ENCODE measurements at regions not wholly inside any gene's neighbourhood (a gene's known extent, or its start where the extent isn't known, plus 50 kb on each side); places are given as distances from the start of the nearest gene placed in this dataset.

- no peak for DNase-seq
These were observed 319.1 kb downstream of the ZPLD1 start for GRCh38 chr3:102753901-102754300.

GRCh38 chr3:102756706-102757105, 321.9 kb downstream of the ZPLD1 start:
- DNase-seq, result no peak

- no peak for DNase-seq
These were observed 323.1 kb downstream of the ZPLD1 start for GRCh38 chr3:102757950-102758349.

- no peak for DNase-seq
These were observed 327.0 kb downstream of the ZPLD1 start for GRCh38 chr3:102761766-102762165.

GRCh38 chr3:102790747-102791325, 356.0 kb downstream of the ZPLD1 start:
- DNase-seq, result no peak

GRCh38 chr3:102791641-102792589, 357.1 kb downstream of the ZPLD1 start:
- DNase-seq, result no peak

GRCh38 chr3:102796804-102797203, 362.0 kb downstream of the ZPLD1 start:
- DNase-seq, result no peak

- DNase-seq, result no peak
These were observed 368.1 kb downstream of the ZPLD1 start for GRCh38 chr3:102802819-102803420.

GRCh38 chr3:102810937-102811336, 376.1 kb downstream of the ZPLD1 start:
- no peak for DNase-seq

- DNase-seq, result no peak
These were observed 391.8 kb downstream of the ZPLD1 start for GRCh38 chr3:102826636-102827035.

GRCh38 chr3:102827386-102827785, 392.6 kb downstream of the ZPLD1 start:
- no peak for DNase-seq

- DNase-seq, result no peak
These were observed 395.6 kb downstream of the ZPLD1 start for GRCh38 chr3:102830415-102830814.

GRCh38 chr3:102841866-102842265, 407.1 kb downstream of the ZPLD1 start:
- DNase-seq, result no peak

- DNase-seq, result no peak
These were observed 432.0 kb downstream of the ZPLD1 start for GRCh38 chr3:102866845-102867244.

GRCh38 chr3:102883515-102883914, 448.7 kb downstream of the ZPLD1 start:
- no peak for DNase-seq

GRCh38 chr3:102885289-102885688, 450.5 kb downstream of the ZPLD1 start:
- no peak for DNase-seq

- no peak for DNase-seq
These were observed 452.6 kb downstream of the ZPLD1 start for GRCh38 chr3:102887431-102887830.

- DNase-seq, result no peak
These were observed 462.2 kb downstream of the ZPLD1 start for GRCh38 chr3:102896851-102897621.

GRCh38 chr3:102904629-102905028, 469.8 kb downstream of the ZPLD1 start:
- no peak for DNase-seq

GRCh38 chr3:102905811-102906210, 471.0 kb downstream of the ZPLD1 start:
- no peak for DNase-seq

- DNase-seq, result no peak
These were observed 472.0 kb downstream of the ZPLD1 start for GRCh38 chr3:102906818-102907217.

GRCh38 chr3:102909904-102910303, 475.1 kb downstream of the ZPLD1 start:
- no peak for DNase-seq

GRCh38 chr3:102916532-102916931, 481.7 kb downstream of the ZPLD1 start:
- DNase-seq, result peak; percentile 34
